ENCODE measurements at regions not wholly inside any gene's neighbourhood (a gene's known extent, or its start where the extent isn't known, plus 50 kb on each side); places are given as distances from the start of the nearest gene placed in this dataset.
A peak's percentile ranks its signal among the peaks of the same experiment; 100 is the strongest.

DNA sequence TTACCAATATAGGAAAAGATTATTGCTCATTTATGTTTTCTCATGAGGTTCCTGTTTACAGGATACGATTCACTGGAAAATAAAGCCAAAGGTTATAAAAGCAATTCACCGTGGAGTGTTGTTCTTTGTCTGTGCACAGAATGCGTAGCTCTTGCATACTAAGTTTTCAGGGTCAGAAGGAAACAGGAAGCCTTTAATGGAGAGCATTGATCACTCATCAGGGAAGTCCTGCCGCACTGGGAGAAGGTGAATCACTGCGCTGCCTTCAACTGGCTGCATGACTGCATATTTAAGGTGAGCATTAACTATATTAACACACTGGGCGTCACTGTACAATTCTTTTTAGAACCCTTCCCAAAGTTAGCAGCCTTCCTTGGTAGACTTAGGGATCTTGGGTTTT, 74.1 kb upstream of the SYK start:
- CTCF ChIA-PET: no interaction called here

DNA sequence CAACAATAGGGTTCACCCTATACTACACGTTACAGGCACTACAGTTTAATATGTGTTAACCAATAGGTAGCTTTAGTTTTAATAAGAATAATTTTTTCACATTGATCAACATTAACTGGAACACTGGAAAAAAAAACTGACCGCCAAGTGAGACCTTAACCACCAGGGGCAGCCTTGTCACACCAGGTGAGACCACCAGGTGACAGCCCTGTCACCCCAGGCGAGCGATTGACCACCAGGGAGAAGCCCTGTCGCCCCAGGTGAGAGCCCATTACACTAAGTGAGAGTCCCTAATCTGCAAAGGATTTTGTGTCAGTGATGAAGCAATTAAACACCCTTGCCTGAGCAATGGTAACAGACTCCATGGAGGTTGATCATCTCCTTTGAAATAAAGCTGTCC, 75.4 kb upstream of the SYK start:
- DNase-seq: no peak
- no TSS peak for BruUV-seq (replicated peaks)
- H3K4me3 Mint-ChIP-seq (ENCODE audit: low read depth, unreplicated experiment): no peak overlapping the region
- H3K9me3 Mint-ChIP-seq (ENCODE audit: low read depth, unreplicated experiment): no peaks in the 10 kb centered on the region
- no peak overlapping the region for H3K27ac Mint-ChIP-seq (ENCODE audit: unreplicated experiment)
- intact Hi-C loops (cut with micrococcal nuclease; ENCODE audit: unreplicated experiment): no loop called here
- H3K27me3 Mint-ChIP-seq (ENCODE audit: unreplicated experiment): no peaks in the 10 kb centered on the region
- TF ChIP-seq, protein P1, sequence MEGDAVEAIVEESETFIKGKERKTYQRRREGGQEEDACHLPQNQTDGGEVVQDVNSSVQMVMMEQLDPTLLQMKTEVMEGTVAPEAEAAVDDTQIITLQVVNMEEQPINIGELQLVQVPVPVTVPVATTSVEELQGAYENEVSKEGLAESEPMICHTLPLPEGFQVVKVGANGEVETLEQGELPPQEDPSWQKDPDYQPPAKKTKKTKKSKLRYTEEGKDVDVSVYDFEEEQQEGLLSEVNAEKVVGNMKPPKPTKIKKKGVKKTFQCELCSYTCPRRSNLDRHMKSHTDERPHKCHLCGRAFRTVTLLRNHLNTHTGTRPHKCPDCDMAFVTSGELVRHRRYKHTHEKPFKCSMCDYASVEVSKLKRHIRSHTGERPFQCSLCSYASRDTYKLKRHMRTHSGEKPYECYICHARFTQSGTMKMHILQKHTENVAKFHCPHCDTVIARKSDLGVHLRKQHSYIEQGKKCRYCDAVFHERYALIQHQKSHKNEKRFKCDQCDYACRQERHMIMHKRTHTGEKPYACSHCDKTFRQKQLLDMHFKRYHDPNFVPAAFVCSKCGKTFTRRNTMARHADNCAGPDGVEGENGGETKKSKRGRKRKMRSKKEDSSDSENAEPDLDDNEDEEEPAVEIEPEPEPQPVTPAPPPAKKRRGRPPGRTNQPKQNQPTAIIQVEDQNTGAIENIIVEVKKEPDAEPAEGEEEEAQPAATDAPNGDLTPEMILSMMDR (IDR thresholded peaks at IDR 0.05; ENCODE audit: unreplicated experiment): peak; percentile 24
- CTCF ChIA-PET: interaction anchor here (1.3 kb wide), 1 partner anchor 18 kb away, joined by 3 read pairs; no protein-coding TSS in a partner anchor
- peaks cover 9% of the 10 kb centered on the region for H3K4me1 Mint-ChIP-seq (ENCODE audit: low read depth, unreplicated experiment)
- H3K36me3 Mint-ChIP-seq (ENCODE audit: insufficient read depth, unreplicated experiment): no peaks in the 10 kb centered on the region

More for the DNA sequence above, 74.1 kb upstream of the SYK start:
- DNase-seq: peak; percentile 24
- H3K4me3 Mint-ChIP-seq (ENCODE audit: low read depth, unreplicated experiment): no peak overlapping the region
- no peaks in the 10 kb centered on the region for H3K9me3 Mint-ChIP-seq (ENCODE audit: low read depth, unreplicated experiment)
- H3K27ac Mint-ChIP-seq (ENCODE audit: unreplicated experiment): no peak overlapping the region
- H3K27me3 Mint-ChIP-seq (ENCODE audit: unreplicated experiment): no peaks in the 10 kb centered on the region
- H3K36me3 Mint-ChIP-seq (ENCODE audit: insufficient read depth, unreplicated experiment): no peaks in the 10 kb centered on the region
- intact Hi-C loops (cut with micrococcal nuclease; ENCODE audit: unreplicated experiment): no loop called here
- H3K4me1 Mint-ChIP-seq (ENCODE audit: low read depth, unreplicated experiment): peaks cover 9% of the 10 kb centered on the region
- TF ChIP-seq, protein P1 (IDR thresholded peaks at IDR 0.05; ENCODE audit: unreplicated experiment): no peak
- no TSS peak for BruUV-seq (replicated peaks)

DNA sequence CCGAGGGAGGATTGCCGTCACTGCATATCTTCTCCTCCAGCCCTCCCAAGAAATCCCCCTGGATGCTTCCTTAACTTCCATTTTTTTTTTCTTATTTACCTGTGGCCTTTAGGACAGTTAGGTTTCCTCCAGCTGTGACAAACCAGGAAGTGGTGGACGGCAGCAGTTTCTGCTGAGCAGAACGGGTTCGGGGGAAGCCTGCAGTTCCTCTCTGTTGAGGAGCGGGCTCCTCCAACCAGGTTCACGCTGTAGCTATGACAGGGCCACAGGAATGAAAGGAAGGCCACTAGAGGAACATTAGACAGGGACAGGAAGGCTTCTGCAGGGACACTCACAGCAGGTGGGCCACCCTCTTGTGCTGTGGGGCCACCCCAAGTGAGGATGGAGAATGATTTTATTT, 76.7 kb upstream of the SYK start:
- Mint-ChIP-seq H3K4me3 (ENCODE audit: low read depth, unreplicated experiment) (no peak overlapping the region), H3K27me3 (ENCODE audit: unreplicated experiment) (no peaks in the 10 kb centered on the region), H3K27ac (ENCODE audit: unreplicated experiment) (no peak overlapping the region), H3K9me3 (ENCODE audit: low read depth, unreplicated experiment) (no peaks in the 10 kb centered on the region), H3K36me3 (ENCODE audit: insufficient read depth, unreplicated experiment) (no peaks in the 10 kb centered on the region), H3K4me1 (ENCODE audit: low read depth, unreplicated experiment) (peaks cover 9% of the 10 kb centered on the region)
- no peak for DNase-seq
- CTCF ChIA-PET: interaction anchor here (0.6 kb wide), 1 partner anchor 60 kb away, joined by 3 read pairs; no protein-coding TSS in a partner anchor
- TF ChIP-seq, protein P1 (IDR thresholded peaks at IDR 0.05; ENCODE audit: unreplicated experiment): no peak
- intact Hi-C loops (cut with micrococcal nuclease; ENCODE audit: unreplicated experiment): no loop called here
- BruUV-seq (replicated peaks): no TSS peak

DNA sequence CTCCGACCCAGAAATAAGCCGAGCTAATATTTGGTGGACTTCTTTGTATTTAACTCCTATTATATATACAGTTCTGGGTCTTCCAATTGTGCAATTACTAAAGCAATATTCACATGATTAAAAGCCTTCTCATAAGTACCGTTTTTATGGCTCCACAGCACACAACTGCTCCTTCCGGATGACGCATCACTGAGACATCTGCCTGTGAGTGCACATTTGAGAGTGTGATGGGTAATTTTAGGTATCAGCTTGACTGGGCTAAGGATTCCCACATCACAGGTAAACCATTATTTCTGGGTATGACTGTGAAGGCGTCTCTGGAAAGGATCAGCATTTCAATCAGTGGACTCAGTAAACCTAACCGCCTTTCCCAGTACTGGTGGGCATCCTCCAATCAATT, 77.5 kb upstream of the SYK start:
- Mint-ChIP-seq H3K27me3 (ENCODE audit: unreplicated experiment) (no peaks in the 10 kb centered on the region), H3K4me1 (ENCODE audit: low read depth, unreplicated experiment) (peaks cover 9% of the 10 kb centered on the region), H3K4me3 (ENCODE audit: low read depth, unreplicated experiment) (no peak overlapping the region), H3K36me3 (ENCODE audit: insufficient read depth, unreplicated experiment) (no peaks in the 10 kb centered on the region), H3K9me3 (ENCODE audit: low read depth, unreplicated experiment) (no peaks in the 10 kb centered on the region), H3K27ac (ENCODE audit: unreplicated experiment) (no peak overlapping the region)
- no TSS peak for BruUV-seq (replicated peaks)
- no peak for DNase-seq
- TF ChIP-seq, protein P1 (IDR thresholded peaks at IDR 0.05; ENCODE audit: unreplicated experiment): no peak
- intact Hi-C loops (cut with micrococcal nuclease; ENCODE audit: unreplicated experiment): no loop called here
- CTCF ChIA-PET: no interaction called here
